ENCODE measurements at regions not wholly inside any gene's neighbourhood (a gene's known extent, or its start where the extent isn't known, plus 50 kb on each side); places are given as distances from the start of the nearest gene placed in this dataset.

DNA sequence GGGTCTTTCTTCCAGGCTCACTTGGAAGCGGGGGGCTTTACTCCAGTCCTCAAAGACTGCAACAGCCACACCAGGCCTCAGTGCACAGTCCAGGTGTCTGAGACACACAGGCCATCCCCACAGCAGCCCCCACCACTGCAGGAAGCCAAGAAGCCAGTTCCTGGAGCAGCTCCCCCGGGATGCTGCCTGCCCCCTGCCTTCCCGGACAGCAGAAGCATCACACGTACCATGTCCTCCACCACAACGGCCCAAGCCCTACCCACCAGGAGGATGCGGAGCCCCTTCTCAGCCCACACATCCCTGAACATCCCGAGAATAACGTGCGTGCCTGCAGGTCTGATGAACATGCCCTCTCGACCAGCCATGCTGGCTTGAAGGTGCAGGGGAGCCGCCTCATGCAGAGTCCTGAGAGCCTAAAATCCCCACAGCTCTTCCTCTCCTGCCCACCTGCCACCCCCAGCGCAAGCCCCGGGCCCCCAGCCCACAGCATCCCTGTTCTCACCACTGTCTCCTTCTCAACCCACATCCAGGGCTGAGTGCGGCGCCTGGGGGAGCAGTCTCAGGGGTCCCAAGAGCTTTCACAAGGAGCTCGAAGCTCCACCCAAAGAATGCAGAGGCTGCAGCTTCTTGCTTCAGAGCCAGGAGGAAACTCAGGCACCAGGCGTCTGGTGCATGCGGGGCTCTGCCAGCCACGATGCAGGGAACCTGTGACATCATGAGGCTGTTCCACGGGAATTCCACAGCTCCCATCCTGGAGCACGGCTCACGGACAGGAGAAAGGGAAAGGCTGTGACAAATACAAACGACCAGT, 209.6 kb downstream of the BRD1 start:
- no peak overlapping the region for H3K27ac ChIP-seq
- TF ChIP-seq, protein P1, sequence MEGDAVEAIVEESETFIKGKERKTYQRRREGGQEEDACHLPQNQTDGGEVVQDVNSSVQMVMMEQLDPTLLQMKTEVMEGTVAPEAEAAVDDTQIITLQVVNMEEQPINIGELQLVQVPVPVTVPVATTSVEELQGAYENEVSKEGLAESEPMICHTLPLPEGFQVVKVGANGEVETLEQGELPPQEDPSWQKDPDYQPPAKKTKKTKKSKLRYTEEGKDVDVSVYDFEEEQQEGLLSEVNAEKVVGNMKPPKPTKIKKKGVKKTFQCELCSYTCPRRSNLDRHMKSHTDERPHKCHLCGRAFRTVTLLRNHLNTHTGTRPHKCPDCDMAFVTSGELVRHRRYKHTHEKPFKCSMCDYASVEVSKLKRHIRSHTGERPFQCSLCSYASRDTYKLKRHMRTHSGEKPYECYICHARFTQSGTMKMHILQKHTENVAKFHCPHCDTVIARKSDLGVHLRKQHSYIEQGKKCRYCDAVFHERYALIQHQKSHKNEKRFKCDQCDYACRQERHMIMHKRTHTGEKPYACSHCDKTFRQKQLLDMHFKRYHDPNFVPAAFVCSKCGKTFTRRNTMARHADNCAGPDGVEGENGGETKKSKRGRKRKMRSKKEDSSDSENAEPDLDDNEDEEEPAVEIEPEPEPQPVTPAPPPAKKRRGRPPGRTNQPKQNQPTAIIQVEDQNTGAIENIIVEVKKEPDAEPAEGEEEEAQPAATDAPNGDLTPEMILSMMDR (IDR thresholded peaks at IDR 0.05): no peak
- no peak for TF ChIP-seq ZFX (IDR thresholded peaks at IDR 0.05; ENCODE audit: borderline replicate concordance)

DNA sequence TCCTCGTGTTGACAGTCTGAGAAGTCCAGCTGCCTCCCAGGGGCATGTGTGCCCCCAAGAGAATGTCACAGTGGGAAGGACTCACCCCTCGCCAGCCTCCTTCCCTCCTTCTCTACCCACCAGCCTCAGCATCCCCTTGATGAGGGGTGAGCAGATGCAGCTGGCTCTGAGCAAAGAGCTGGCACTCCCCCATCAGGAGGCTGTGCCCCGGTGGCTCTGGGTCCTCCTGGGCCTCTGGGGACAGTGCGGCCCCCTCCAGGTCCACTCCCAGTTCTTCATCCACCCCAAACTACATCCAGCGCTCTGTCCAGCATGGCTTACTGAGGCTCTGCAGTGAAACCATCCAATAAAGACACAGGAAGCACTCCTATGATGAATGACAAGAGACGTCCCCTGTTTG, 210.4 kb downstream of the BRD1 start:
- no peak for TF ChIP-seq ZFX (IDR thresholded peaks at IDR 0.05; ENCODE audit: borderline replicate concordance)
- TF ChIP-seq, protein P1 (IDR thresholded peaks at IDR 0.05): no peak
- no peak overlapping the region for H3K27ac ChIP-seq

DNA sequence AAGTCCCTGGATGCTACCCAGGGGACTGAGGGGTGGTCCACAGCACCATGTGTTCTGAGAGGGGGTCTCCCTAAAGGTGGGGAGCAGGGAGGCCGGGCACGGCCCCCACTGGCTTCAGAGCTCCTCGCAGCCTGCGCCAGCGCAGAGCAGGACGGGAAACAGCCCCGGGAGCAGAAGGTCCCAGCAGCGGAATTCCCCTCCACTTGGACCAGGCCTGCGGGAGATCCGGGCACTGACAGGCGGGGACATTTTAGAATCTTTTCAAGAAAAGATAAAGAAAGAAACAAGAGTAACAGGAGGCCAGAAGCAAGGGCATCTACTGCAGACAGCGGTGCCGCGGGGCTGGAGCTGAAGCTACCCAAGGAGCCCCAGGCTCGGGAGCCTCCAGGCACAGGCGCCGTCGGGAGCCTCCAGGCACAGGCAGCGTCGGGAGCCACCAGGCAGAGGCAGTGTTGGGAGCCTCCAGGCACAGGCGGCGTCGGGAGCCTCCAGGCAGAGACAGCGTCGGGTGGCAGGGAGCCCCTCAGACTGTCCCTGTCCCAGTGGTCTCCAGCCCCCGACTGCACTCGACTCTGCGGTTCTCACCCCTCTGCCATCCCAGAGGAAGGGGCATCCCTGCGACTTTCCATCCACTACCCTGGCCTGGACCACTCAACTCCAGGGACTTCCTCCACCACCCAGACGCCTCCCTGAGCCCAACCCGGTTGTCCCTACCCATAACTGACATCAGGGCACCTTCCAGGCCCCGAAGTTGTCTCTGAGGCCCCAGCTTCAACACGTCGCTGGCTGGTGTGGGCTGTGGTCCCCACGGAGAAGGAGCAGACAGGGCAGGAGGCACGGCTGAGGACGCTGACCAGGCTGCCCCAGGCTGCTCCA, 211.1 kb downstream of the BRD1 start:
- TF ChIP-seq, protein P1 (IDR thresholded peaks at IDR 0.05): no peak
- no peak for TF ChIP-seq ZFX (IDR thresholded peaks at IDR 0.05; ENCODE audit: borderline replicate concordance)
- H3K27ac ChIP-seq: no peak overlapping the region

DNA sequence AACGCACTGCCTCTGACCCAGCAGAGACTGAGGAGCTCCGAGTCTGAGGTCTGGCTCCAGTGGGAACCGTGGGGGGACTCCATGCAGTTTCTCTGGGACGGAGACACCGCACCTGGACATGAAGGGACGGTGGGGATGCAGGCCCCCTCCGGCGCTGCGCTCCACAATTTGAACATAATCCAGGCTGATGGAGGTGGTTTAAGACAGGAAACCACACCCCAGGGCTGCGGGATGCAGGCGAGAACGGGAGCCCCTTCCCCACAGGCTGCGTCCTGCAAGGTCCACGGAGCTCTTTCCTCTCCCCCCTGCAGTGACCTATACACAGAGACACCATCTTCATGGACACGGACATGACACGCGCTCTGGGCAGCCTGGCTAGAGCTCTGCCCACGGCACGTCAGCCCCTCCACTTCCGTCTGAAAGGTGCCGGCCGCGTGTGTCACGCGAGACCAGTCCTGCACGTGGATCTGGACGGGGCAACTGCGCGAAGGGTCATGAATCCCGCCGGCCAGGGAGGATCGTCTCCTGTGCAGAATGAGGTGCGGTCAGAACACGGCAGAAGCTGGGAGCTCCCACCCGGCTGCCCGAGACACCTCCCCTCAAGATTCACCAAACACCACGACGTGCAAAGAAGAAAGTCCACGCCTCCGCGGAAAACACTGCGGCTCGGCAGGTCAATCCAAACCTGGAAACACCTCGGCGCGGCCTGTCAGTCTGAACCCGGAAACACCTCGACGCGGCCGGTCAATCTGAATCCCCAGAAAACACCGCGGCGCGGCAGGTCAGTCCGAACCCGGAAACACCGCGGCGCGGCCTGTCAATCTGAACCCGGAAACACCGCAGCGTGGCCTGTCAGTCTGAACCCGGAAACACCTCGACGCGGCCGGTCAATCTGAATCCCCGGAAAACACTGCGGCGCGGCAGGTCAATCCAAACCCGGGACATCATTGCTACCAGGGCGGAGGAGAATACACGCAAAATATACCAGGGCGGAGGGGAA, 212.4 kb downstream of the BRD1 start:
- no peak overlapping the region for H3K27ac ChIP-seq
- TF ChIP-seq, protein P1 (IDR thresholded peaks at IDR 0.05): no peak
- TF ChIP-seq ZFX (IDR thresholded peaks at IDR 0.05; ENCODE audit: borderline replicate concordance): no peak

DNA sequence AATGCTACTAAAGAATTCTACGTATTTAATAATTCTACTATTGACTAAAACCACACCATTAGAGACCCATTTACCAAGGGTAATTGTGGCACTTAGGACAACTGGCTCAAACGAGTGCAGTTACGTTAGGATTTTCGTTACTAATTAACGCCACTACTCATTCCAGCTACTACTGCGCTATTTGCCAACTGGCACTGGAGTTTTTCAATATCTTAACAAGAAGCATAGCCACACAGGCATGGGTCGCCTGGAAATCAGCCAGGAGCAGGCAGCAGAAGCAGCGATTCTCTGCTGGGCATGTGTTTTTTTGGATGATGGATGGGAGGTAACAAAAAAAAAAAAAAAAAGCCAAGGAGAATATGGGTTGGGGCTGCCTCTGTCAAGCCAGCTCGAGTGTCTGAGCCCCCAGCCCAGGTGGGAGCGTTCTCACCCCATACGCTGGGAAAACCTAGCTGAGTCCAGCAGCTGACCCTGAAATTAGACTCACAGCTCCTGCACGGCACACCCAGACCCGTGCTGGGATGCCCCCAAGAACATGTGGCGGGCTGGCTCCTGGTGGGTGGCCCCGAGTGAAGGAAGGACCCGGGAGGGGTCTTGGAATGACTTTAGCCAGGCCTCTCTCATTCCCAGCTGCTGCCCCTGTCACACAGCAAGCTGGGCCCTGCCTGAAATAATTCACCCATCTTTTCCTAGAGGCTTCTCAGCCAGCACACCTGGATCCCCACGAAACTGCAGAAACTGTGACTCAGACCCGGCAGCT, 214.0 kb downstream of the BRD1 start:
- no peak for TF ChIP-seq ZFX (IDR thresholded peaks at IDR 0.05; ENCODE audit: borderline replicate concordance)
- TF ChIP-seq, protein P1 (IDR thresholded peaks at IDR 0.05): no peak
- H3K27ac ChIP-seq: no peak overlapping the region

DNA sequence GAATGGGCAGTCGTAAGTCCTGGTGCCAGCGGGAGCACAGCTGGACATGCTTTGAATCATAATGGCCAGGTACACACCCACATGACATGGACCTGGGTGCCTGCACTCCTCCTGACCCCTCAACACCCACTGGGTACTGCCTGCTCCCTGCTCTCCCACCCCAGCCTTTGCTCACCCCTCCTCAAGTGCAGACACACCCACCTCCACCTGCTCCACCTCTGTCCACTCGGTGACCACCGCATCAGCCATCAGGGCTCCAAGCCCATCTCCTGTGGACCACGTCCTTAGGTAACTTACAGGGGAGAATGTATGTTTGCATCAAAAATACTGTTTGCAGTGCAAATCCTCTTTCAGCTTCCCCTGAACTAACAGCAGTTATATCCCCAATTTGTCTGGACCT, 214.6 kb downstream of the BRD1 start:
- H3K27ac ChIP-seq: no peak overlapping the region

More for the DNA sequence above, 214.6 kb downstream of the BRD1 start:
- no peak for TF ChIP-seq ZFX (IDR thresholded peaks at IDR 0.05; ENCODE audit: borderline replicate concordance)
- TF ChIP-seq, protein P1 (IDR thresholded peaks at IDR 0.05): no peak
